ENCODE measurements at regions not wholly inside any gene's neighbourhood (a gene's known extent, or its start where the extent isn't known, plus 50 kb on each side); places are given as distances from the start of the nearest gene placed in this dataset.

DNA sequence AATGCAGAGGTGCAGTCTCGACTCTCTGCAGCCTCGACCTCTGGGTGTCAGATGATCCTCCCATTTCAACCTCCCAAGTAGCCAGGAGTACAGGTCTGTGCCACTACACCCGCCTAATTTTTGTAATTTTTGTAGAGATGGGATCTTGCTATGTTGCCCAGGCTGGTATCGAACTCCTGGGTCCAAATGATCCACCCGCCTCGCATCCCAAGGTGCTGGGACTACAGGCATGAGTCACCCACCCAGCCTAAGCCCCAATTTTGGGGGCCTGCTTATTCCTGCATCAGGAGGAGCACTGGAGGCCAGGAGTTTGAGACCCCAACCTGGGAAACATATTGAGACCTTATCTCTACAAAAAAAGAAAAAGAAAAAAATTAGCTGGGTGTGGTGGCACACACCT is 80.1 kb upstream of the ADGRE5 start:
- no peaks in the 10 kb centered on the region for H3K4me1 ChIP-seq (ENCODE audit: control insufficient read depth in 1 of 2, insufficient read depth in 2 of 2, low read depth in 1 of 2, low read length in 1 of 2)
- no peaks in the 10 kb centered on the region for H4K20me1 ChIP-seq (ENCODE audit: insufficient read depth)
- no peak overlapping the region for H3K4me3 ChIP-seq (ENCODE audit: low read depth in 2 of 2, low read length in 1 of 2)
- WGBS (ENCODE audit: low lambda C conversion rate), result 74% methylated on average over 6 of the region's 6 CpGs
- POLR2A ChIA-PET, result interaction anchor here (0.7 kb wide), 1 partner anchor 9 kb away, joined by 3 read pairs; no protein-coding TSS in a partner anchor
- TF ChIP-seq, protein P1, sequence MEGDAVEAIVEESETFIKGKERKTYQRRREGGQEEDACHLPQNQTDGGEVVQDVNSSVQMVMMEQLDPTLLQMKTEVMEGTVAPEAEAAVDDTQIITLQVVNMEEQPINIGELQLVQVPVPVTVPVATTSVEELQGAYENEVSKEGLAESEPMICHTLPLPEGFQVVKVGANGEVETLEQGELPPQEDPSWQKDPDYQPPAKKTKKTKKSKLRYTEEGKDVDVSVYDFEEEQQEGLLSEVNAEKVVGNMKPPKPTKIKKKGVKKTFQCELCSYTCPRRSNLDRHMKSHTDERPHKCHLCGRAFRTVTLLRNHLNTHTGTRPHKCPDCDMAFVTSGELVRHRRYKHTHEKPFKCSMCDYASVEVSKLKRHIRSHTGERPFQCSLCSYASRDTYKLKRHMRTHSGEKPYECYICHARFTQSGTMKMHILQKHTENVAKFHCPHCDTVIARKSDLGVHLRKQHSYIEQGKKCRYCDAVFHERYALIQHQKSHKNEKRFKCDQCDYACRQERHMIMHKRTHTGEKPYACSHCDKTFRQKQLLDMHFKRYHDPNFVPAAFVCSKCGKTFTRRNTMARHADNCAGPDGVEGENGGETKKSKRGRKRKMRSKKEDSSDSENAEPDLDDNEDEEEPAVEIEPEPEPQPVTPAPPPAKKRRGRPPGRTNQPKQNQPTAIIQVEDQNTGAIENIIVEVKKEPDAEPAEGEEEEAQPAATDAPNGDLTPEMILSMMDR (IDR thresholded peaks at IDR 0.05), result no peak
- TF ChIP-seq, protein P2, sequence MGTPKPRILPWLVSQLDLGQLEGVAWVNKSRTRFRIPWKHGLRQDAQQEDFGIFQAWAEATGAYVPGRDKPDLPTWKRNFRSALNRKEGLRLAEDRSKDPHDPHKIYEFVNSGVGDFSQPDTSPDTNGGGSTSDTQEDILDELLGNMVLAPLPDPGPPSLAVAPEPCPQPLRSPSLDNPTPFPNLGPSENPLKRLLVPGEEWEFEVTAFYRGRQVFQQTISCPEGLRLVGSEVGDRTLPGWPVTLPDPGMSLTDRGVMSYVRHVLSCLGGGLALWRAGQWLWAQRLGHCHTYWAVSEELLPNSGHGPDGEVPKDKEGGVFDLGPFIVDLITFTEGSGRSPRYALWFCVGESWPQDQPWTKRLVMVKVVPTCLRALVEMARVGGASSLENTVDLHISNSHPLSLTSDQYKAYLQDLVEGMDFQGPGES (IDR thresholded peaks at IDR 0.05; ENCODE audit: low read depth, low read length), result no peak
- TF ChIP-seq ELF1 (IDR thresholded peaks at IDR 0.05), result no peak
- TF ChIP-seq FOSL2 (IDR thresholded peaks at IDR 0.05; ENCODE audit: borderline replicate concordance, low read depth), result no peak
- no peaks in the 10 kb centered on the region for H3K9me3 ChIP-seq
- DNase-seq, result no peak
- H3K79me2 ChIP-seq (ENCODE audit: insufficient read depth), result no peaks in the 10 kb centered on the region
- H3K9ac ChIP-seq, result no peak overlapping the region
- no peak overlapping the region for H3K4me2 ChIP-seq
- no peaks in the 10 kb centered on the region for H3K9me2 ChIP-seq
- no peaks in the 10 kb centered on the region for H3K36me3 ChIP-seq (replicated peaks in 1 of 2; ENCODE audit: control insufficient read depth in 1 of 2, insufficient read depth in 2 of 2, low read length in 1 of 2)
- H3K27ac ChIP-seq (ENCODE audit: low read depth in 2 of 2, low read length in 1 of 2), result no peak overlapping the region
- no peaks in the 10 kb centered on the region for H3F3A ChIP-seq (replicated peaks; ENCODE audit: insufficient read depth)
- H3K27me3 ChIP-seq (ENCODE audit: insufficient read depth), result no peaks in the 10 kb centered on the region; the same call in 1 of the 2 replicates
- H2AFZ ChIP-seq (ENCODE audit: low read depth), result no peak overlapping the region
- CTCF ChIA-PET, result interaction anchor here (1.8 to 2.0 kb wide), 2 partner anchors 47 to 48 kb away, joined by 7 to 10 read pairs; no protein-coding TSS in a partner anchor

DNA sequence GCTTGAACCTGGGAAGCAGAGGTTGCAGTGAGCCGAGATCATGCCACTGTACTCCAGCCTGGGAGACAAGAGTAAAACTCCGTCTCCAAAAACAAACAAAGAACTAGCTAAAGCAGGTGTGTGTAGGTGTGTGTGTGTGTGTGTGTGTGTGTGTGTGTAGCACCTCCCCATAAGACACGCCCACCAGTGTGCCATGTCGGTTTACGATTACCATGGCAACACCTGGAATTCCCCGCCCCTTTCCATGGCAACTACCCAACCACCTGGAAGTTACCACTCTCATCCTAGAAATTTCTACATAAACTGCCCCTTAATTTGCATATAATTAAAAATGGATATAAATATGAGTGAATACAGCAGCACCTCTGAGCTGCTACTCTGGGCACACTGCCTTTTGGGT is 80.9 kb upstream of the ADGRE5 start:
- Histone ChIP-seq H3K9me3 (no peaks in the 10 kb centered on the region), H3K79me2 (ENCODE audit: insufficient read depth) (no peaks in the 10 kb centered on the region), H3K27me3 (ENCODE audit: insufficient read depth) (no peaks in the 10 kb centered on the region), H3K27ac (ENCODE audit: low read depth in 2 of 2, low read length in 1 of 2) (no peak overlapping the region), H3K9me2 (no peaks in the 10 kb centered on the region), H3K36me3 (replicated peaks in 1 of 2; ENCODE audit: control insufficient read depth in 1 of 2, insufficient read depth in 2 of 2, low read length in 1 of 2) (no peaks in the 10 kb centered on the region), H3K4me2 (no peak overlapping the region), H3K4me1 (ENCODE audit: control insufficient read depth in 1 of 2, insufficient read depth in 2 of 2, low read depth in 1 of 2, low read length in 1 of 2) (no peaks in the 10 kb centered on the region), H3K4me3 (ENCODE audit: low read depth in 2 of 2, low read length in 1 of 2) (no peak overlapping the region), H2AFZ (ENCODE audit: low read depth) (no peak overlapping the region), H4K20me1 (ENCODE audit: insufficient read depth) (no peaks in the 10 kb centered on the region), H3F3A (replicated peaks; ENCODE audit: insufficient read depth) (no peaks in the 10 kb centered on the region), H3K9ac (no peak overlapping the region)
- ChIA-PET POLR2A (interaction anchor here (0.7 kb wide), 1 partner anchor 10 kb away, joined by 3 read pairs; no protein-coding TSS in a partner anchor), CTCF (interaction anchor here (0.6 to 1.8 kb wide), 4 partner anchors 11 to 116 kb away, joined by 3 to 7 read pairs (median 4); no protein-coding TSS in a partner anchor)
- DNase-seq, result no peak
- WGBS (ENCODE audit: low lambda C conversion rate), result 66% methylated on average over 6 of the region's 6 CpGs
- TF ChIP-seq FOSL2 (IDR thresholded peaks at IDR 0.05; ENCODE audit: borderline replicate concordance, low read depth) (no peak), NFIC (IDR thresholded peaks at IDR 0.05; ENCODE audit: borderline replicate concordance) (no peak), EZH2phosphoT487 (IDR thresholded peaks at IDR 0.05; ENCODE audit: borderline replicate concordance, low read depth) (no peak), MXI1 (IDR thresholded peaks at IDR 0.05; ENCODE audit: low read depth, low read length) (no peak), CHD2 (IDR thresholded peaks at IDR 0.05; ENCODE audit: low read length, partially characterized antibody) (no peak), FOXJ3 (CRISPR knock-in tag; IDR thresholded peaks at IDR 0.05) (no peak), EP300 (IDR thresholded peaks at IDR 0.05; ENCODE audit: borderline replicate concordance in 1 of 2, low read depth in 1 of 2, low read length in 1 of 2) (no peak), JUND (IDR thresholded peaks at IDR 0.05) (no peak), SIN3A (IDR thresholded peaks at IDR 0.05; ENCODE audit: borderline replicate concordance, low read depth, low read length) (no peak)
- TF ChIP-seq, protein P3, sequence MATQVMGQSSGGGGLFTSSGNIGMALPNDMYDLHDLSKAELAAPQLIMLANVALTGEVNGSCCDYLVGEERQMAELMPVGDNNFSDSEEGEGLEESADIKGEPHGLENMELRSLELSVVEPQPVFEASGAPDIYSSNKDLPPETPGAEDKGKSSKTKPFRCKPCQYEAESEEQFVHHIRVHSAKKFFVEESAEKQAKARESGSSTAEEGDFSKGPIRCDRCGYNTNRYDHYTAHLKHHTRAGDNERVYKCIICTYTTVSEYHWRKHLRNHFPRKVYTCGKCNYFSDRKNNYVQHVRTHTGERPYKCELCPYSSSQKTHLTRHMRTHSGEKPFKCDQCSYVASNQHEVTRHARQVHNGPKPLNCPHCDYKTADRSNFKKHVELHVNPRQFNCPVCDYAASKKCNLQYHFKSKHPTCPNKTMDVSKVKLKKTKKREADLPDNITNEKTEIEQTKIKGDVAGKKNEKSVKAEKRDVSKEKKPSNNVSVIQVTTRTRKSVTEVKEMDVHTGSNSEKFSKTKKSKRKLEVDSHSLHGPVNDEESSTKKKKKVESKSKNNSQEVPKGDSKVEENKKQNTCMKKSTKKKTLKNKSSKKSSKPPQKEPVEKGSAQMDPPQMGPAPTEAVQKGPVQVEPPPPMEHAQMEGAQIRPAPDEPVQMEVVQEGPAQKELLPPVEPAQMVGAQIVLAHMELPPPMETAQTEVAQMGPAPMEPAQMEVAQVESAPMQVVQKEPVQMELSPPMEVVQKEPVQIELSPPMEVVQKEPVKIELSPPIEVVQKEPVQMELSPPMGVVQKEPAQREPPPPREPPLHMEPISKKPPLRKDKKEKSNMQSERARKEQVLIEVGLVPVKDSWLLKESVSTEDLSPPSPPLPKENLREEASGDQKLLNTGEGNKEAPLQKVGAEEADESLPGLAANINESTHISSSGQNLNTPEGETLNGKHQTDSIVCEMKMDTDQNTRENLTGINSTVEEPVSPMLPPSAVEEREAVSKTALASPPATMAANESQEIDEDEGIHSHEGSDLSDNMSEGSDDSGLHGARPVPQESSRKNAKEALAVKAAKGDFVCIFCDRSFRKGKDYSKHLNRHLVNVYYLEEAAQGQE (IDR thresholded peaks at IDR 0.05; ENCODE audit: low read depth, low read length), result no peak
- TF ChIP-seq, protein P4, sequence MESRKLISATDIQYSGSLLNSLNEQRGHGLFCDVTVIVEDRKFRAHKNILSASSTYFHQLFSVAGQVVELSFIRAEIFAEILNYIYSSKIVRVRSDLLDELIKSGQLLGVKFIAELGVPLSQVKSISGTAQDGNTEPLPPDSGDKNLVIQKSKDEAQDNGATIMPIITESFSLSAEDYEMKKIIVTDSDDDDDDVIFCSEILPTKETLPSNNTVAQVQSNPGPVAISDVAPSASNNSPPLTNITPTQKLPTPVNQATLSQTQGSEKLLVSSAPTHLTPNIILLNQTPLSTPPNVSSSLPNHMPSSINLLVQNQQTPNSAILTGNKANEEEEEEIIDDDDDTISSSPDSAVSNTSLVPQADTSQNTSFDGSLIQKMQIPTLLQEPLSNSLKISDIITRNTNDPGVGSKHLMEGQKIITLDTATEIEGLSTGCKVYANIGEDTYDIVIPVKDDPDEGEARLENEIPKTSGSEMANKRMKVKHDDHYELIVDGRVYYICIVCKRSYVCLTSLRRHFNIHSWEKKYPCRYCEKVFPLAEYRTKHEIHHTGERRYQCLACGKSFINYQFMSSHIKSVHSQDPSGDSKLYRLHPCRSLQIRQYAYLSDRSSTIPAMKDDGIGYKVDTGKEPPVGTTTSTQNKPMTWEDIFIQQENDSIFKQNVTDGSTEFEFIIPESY (IDR thresholded peaks at IDR 0.05; ENCODE audit: borderline replicate concordance, low read depth), result no peak
- TF ChIP-seq, protein P5, sequence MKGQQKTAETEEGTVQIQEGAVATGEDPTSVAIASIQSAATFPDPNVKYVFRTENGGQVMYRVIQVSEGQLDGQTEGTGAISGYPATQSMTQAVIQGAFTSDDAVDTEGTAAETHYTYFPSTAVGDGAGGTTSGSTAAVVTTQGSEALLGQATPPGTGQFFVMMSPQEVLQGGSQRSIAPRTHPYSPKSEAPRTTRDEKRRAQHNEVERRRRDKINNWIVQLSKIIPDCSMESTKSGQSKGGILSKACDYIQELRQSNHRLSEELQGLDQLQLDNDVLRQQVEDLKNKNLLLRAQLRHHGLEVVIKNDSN (IDR thresholded peaks at IDR 0.05; ENCODE audit: borderline replicate concordance, low read depth), result no peak
- TF ChIP-seq, protein P6, sequence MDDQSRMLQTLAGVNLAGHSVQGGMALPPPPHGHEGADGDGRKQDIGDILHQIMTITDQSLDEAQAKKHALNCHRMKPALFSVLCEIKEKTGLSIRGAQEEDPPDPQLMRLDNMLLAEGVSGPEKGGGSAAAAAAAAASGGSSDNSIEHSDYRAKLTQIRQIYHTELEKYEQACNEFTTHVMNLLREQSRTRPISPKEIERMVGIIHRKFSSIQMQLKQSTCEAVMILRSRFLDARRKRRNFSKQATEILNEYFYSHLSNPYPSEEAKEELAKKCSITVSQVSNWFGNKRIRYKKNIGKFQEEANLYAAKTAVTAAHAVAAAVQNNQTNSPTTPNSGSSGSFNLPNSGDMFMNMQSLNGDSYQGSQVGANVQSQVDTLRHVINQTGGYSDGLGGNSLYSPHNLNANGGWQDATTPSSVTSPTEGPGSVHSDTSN (IDR thresholded peaks at IDR 0.05), result no peak

Data from SK-N-SH (cell line).